ENCODE measurements at regions not wholly inside any gene's neighbourhood (a gene's known extent, or its start where the extent isn't known, plus 50 kb on each side); places are given as distances from the start of the nearest gene placed in this dataset.

DNA sequence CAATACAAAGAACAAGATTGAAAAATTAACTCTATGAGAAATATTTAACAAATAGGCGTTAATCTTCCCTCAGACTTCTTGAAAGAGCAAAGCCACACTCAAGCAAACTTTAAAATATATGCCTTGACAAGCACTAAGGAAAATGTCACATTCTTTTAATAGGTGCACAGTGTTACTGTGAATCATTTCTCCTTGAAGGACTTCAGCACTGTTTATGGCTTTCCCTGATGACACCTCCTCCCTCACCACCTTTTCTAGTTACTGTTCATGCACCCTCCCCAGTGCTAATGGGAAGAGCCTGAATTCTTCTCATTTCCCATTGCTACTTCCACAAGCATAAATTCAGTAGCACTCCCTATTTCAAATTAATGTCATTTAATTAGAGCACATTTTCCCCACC, 299.5 kb upstream of the RRP15 start:
- FAIRE-seq = no peak

More for the DNA sequence above, 299.5 kb upstream of the RRP15 start:
- no peak for DNase-seq (ENCODE audit: low read depth in 1 of 2, low spot score in 2 of 2)
- H3K18ac ChIP-seq (ENCODE audit: extremely low read depth, low read length) = no peak overlapping the region
- no peak overlapping the region for H2BK12ac ChIP-seq (ENCODE audit: low read depth, low read length)
- no peak overlapping the region for H3K23ac ChIP-seq (ENCODE audit: insufficient read length)
- H3K4me2 ChIP-seq (ENCODE audit: insufficient read depth in 1 of 2, low read depth in 2 of 2, low read length in 2 of 2) = no peak overlapping the region
- H3K9ac ChIP-seq (replicated peaks in 1 of 4; ENCODE audit: extremely low read depth in 1 of 4, low read depth in 3 of 4, low read length in 3 of 4) = no peak overlapping the region
- H3K79me2 ChIP-seq (ENCODE audit: control insufficient read depth in 1 of 2, insufficient read depth in 2 of 2, low read length in 2 of 2) = no peaks in the 10 kb centered on the region
- no peaks in the 10 kb centered on the region for H3K23me2 ChIP-seq (ENCODE audit: low read depth, low read length)
- H3K27ac ChIP-seq (ENCODE audit: low read depth, low read length) = no peak overlapping the region
- no peak overlapping the region for H2BK120ac ChIP-seq (replicated peaks; ENCODE audit: low read depth, low read length)
- no peak overlapping the region for H2BK15ac ChIP-seq (ENCODE audit: low read length)
- H3K27me3 ChIP-seq (replicated peaks in 1 of 4; ENCODE audit: control insufficient read depth in 3 of 4, extremely low read depth in 1 of 4, insufficient read depth in 3 of 4, low read length in 3 of 4) = no peaks in the 10 kb centered on the region
- H4K8ac ChIP-seq (ENCODE audit: extremely low read depth, insufficient read depth, low read length) = no peak overlapping the region
- H4K5ac ChIP-seq (ENCODE audit: insufficient read length, low read depth, low read length) = no peak overlapping the region
- no peaks in the 10 kb centered on the region for H3K79me1 ChIP-seq (ENCODE audit: low read depth, low read length)
- H3K36me3 ChIP-seq (ENCODE audit: control insufficient read depth in 2 of 4, insufficient read depth in 4 of 4, low read length in 3 of 4) = no peaks in the 10 kb centered on the region
- no peak overlapping the region for H3K4me3 ChIP-seq (ENCODE audit: extremely low read depth in 1 of 4, insufficient read depth in 2 of 4, low read depth in 3 of 4, low read length in 4 of 4)
- H4K91ac ChIP-seq (replicated peaks; ENCODE audit: insufficient read length, low read length) = no peak overlapping the region
- H3K4ac ChIP-seq (replicated peaks; ENCODE audit: insufficient read length, low read depth, low read length) = no peak overlapping the region
- WGBS, 2 experiments (ENCODE audit: extremely low coverage in 1 of 2, insufficient coverage in 1 of 2, insufficient read length in 1 of 2, insufficient replicate concordance in 2 of 2, low coverage in 1 of 2, low lambda C conversion rate in 2 of 2, missing lambda C conversion rate in 1 of 2) = 87% methylated on average over 1 of the region's 1 CpG; no CpG with 5 or more reads in 1 of the 2 experiments
- H2BK5ac ChIP-seq (ENCODE audit: low read depth, low read length) = no peak overlapping the region
- H2AK5ac ChIP-seq (ENCODE audit: low read depth, low read length) = no peak overlapping the region
- no peak overlapping the region for H3K14ac ChIP-seq (ENCODE audit: insufficient read length)
- H3K56ac ChIP-seq (replicated peaks; ENCODE audit: insufficient read length, low read depth, low read length) = no peak overlapping the region
- no peaks in the 10 kb centered on the region for H3K4me1 ChIP-seq (replicated peaks in 1 of 4; ENCODE audit: control insufficient read depth in 3 of 4, insufficient read depth in 4 of 4, low read length in 3 of 4)
- POLR2A ChIA-PET (ENCODE audit: partially characterized antibody) = no interaction called here
- CTCF ChIA-PET (ENCODE audit: partially characterized antibody) = no interaction called here
- H4K20me1 ChIP-seq (replicated peaks in 1 of 2; ENCODE audit: control insufficient read depth in 1 of 2, insufficient read depth in 2 of 2, low read length in 2 of 2) = no peaks in the 10 kb centered on the region
- TF ChIP-seq, protein P1, sequence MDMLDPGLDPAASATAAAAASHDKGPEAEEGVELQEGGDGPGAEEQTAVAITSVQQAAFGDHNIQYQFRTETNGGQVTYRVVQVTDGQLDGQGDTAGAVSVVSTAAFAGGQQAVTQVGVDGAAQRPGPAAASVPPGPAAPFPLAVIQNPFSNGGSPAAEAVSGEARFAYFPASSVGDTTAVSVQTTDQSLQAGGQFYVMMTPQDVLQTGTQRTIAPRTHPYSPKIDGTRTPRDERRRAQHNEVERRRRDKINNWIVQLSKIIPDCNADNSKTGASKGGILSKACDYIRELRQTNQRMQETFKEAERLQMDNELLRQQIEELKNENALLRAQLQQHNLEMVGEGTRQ (IDR thresholded peaks at IDR 0.05; ENCODE audit: low read length) = no peak
- TF ChIP-seq EGR1 (IDR thresholded peaks at IDR 0.05; ENCODE audit: borderline replicate concordance, low read depth, low read length) (no peak), SUZ12 (IDR thresholded peaks at IDR 0.05; ENCODE audit: low read length) (no peak), BCL11A (IDR thresholded peaks at IDR 0.05; ENCODE audit: low read depth in 2 of 2, low read length in 2 of 2) (no peak), SRF (IDR thresholded peaks at IDR 0.05; ENCODE audit: low read depth, low read length) (no peak), EZH2 (IDR thresholded peaks at IDR 0.05; ENCODE audit: low read depth, low read length, severe bottlenecking) (no peak)
- TF ChIP-seq, protein P2, sequence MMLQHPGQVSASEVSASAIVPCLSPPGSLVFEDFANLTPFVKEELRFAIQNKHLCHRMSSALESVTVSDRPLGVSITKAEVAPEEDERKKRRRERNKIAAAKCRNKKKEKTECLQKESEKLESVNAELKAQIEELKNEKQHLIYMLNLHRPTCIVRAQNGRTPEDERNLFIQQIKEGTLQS (IDR thresholded peaks at IDR 0.05; ENCODE audit: insufficient read depth, low read depth, low read length) = no peak
- H2AFZ ChIP-seq (ENCODE audit: low read length) = no peak overlapping the region
- H2BK20ac ChIP-seq (ENCODE audit: low read length) = no peak overlapping the region
- H3K9me3 ChIP-seq (ENCODE audit: insufficient read depth in 2 of 2, low read depth in 1 of 2, low read length in 1 of 2) = no peaks in the 10 kb centered on the region
